ENCODE measurements at regions not wholly inside any gene's neighbourhood (a gene's known extent, or its start where the extent isn't known, plus 50 kb on each side); places are given as distances from the start of the nearest gene placed in this dataset.

DNA sequence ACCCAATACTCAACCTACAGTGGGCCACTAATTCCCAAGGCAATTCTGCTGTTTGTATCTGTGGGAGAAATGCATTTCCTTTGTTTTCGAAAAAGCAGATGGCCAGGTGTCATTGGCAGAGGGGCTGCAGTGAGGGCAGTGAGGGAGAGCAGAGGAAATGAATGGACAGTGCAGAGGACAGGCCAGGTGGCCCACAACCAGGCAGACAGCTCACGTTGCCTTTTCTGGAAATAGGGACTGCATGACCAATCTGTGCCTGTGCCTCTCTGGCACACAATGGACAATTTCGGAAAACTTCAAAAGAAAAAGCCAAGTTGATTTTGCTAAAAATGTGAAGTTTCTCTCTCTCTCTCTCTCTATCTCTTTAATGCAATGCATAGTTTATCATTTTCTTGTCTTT is 52.6 kb upstream of the ETS2 start:
- TF ChIP-seq, protein P1, sequence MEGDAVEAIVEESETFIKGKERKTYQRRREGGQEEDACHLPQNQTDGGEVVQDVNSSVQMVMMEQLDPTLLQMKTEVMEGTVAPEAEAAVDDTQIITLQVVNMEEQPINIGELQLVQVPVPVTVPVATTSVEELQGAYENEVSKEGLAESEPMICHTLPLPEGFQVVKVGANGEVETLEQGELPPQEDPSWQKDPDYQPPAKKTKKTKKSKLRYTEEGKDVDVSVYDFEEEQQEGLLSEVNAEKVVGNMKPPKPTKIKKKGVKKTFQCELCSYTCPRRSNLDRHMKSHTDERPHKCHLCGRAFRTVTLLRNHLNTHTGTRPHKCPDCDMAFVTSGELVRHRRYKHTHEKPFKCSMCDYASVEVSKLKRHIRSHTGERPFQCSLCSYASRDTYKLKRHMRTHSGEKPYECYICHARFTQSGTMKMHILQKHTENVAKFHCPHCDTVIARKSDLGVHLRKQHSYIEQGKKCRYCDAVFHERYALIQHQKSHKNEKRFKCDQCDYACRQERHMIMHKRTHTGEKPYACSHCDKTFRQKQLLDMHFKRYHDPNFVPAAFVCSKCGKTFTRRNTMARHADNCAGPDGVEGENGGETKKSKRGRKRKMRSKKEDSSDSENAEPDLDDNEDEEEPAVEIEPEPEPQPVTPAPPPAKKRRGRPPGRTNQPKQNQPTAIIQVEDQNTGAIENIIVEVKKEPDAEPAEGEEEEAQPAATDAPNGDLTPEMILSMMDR (IDR thresholded peaks at IDR 0.05 in 4 of 5, conservative IDR thresholded peaks at IDR 0.05 in 1 of 5): no peak
- TF ChIP-seq POLR2A (IDR thresholded peaks at IDR 0.05): no peak
